HG03066 (cell line): ENCODE measurements at regions not wholly inside any gene's neighbourhood (a gene's known extent, or its start where the extent isn't known, plus 50 kb on each side); places are given as distances from the start of the nearest gene placed in this dataset.
"Not testable (repeated sequence)": the region's sequence is repeated elsewhere in the genome, so short reads cannot be mapped to it uniquely, and the experiment has no call there.

ENCODE experiments used
- ATAC-seq: cut with Tn5 transposase; IDR thresholded peaks from one replicate; pipeline ENCODE4 v1.9.1; 2021; ENCODE audit warnings: low read depth; ENCODE audit not compliant: unreplicated experiment

DNA sequence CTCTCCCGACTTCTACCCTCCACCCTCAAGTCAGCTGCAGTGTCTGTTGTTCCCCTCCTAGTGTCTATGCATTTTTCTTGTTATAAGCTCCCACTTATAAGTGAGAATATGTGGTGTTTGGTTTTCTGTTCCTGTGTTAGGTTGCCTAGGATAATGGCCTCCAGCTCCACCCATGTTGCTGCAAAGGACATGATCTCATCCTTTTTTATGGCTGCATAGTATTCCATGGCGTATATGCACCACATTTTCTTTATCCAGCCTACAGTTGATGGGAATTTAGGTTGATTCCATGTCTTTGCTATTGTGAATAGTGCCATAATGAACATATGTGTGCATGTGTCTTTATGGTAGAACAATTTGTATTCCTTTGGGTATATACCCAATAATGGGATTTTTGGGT, 80.7 kb downstream of the SPTSSA start:
- ATAC-seq, result not testable (repeated sequence)

DNA sequence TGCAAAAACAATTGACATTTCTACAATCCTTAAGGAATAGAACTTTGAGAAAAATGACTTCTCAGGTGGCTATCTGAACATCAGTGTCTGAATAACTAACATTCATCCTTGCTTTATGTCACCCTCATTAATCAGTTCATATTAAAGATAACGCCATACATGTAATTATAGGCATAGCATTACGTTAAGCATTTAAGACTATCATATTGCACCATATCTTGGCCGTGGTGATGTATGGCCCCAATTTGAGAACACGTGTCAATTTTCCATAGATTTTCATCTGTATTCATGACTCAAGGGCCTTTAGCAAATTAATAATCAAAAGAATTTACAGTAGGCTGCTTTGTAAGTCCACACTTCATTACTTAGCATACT, 81.6 kb downstream of the SPTSSA start:
- ATAC-seq, result no peak

DNA sequence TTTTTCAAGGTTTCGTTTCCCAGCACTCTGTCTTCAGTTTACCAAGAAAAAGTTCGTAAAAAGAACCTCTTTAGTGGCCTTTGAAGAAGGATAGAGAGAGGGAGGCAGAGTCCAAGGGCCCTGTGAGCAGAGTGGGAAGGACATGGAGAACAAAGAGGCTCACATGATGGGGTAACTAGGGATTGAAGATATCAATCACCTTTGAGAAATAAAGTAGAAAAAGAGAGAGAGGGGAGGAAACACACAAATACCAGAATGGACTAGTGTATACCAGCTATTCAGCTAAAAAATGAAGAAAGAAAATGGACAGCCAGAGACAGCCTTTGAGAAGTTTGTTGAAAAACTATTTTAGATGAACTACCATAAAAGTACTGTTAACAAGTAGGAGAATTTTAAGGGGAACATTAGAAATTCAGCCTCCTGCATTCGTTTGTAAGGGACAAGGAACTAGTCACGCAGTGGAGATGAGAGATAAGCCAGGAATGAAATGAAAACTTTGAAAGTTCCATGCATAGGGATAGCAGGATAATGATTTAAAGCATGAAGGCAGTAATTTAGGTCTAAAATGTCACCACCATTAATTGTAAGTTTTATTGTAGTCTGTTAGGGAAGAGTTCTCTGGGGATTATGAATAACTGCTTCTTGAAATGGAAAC, 82.1 kb downstream of the SPTSSA start:
- ATAC-seq, result no peak

DNA sequence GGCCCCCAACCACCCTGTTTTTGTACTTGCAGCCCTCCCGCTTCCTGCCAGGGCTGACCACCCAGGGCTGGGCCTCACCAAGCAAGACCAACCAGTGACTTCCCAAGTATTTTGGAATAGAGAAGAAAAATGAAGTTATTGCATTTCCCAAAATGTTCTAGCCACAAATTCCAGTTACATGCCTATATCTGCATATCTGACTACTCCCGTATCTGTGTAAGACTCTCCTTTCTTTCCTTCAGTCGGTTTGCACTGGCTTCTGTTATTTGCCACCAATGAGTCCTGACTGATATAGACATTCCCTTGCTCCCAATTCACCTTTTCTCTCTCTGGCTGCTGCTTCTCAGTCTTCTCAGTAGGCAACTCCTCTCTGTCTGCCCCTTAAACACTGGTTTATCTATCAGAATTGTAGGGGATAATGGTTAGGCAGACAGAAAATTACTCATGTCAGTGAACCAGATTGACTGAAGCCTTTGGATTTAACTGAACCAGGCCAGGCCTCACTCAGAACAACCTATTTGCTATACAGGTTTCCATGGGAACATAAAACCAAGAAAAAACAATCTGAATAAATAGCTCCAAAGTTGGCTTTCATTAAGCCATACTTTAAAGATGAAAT, 85.3 kb downstream of the SPTSSA start:
- no peak for ATAC-seq

DNA sequence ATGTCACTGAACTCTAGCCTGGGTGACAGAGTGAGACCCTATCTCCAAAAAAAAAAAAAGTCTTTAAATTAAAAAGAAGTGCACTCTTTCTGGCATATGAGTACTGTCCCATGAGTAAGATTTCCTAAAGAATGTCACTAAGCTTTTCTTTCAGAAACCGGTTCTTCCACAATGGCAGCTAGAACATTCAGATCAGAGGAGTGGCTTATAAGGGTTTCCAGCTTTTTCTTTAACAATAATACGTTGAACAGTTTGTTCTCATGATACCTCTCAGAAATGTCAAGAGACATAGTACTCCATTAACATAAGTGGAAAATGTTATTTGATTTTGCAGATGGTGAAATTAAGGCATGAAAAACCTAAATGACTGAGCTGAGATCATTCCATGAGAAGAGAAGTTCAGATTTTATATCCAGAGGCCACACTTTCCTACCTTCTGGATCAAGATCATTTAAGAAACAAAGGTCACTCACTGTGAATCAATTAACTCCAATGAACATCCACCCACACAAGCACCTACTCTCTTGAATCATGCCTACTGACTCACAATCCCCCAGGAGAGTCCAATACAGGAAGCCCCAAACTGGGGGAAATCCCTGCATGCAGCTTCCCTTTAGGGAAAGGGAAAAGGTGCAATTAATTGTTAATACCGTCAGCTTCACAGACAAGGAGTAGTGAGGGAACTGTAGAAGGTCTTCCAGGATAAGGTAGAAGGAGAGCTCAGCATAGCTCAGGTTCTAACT, 86.9 kb downstream of the SPTSSA start:
- ATAC-seq, result no peak

DNA sequence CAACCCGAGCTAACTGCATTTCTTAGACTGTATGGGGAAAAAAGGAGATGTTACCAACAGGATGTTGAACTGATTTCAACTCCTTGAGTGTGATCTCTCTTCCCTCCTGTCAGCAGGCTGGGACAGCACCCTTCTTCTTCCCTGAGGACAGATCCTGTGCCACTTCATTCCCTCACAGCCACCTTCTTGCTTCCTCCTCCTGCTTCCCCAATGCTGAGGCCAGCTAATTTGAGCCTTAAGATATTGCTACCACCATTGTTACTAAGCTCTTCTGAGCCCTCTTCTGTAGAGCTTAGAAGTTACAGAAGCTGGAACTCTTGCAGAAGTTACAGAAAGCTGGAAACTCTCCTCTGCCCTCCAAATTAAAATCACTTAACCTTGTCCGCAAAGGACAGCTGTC, 88.8 kb downstream of the SPTSSA start:
- no peak for ATAC-seq

DNA sequence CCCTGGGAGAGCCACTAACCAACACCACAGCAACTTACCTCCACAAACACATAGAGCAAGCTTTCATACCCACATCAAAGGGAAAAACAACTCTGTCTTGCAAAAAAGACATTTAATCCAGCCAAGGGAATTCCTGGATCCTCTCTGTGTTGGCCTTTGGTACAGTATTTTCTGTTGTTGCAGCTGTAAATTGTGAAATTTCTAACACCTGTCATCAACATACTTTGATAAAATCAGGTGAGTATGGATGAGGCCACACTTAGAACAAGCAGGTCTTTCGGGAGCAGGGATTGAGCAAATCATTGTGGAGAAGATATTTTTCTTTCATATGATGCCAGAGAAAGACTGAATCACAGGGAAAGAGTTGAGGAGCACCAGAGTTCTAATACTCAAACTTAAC, 89.3 kb downstream of the SPTSSA start:
- ATAC-seq, result no peak

DNA sequence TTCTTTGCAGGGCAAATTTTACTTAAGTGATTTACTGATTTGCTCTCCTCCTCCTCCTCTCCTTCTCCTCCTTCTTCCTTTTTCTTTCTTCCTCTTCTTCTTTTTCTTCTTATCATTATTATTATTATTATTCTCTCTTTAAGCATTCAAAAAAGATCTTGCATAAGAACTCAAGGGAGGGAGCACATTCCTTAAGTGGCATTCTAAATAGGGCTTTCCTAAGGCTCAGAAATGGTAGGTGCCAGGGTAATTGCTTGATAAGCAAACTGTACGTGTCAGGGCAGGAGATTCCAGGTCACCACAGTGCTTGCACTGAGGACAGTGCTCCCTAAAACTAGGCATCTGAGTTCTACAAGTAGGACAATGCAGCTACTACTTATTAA, 92.4 kb downstream of the SPTSSA start:
- ATAC-seq, result no peak

DNA sequence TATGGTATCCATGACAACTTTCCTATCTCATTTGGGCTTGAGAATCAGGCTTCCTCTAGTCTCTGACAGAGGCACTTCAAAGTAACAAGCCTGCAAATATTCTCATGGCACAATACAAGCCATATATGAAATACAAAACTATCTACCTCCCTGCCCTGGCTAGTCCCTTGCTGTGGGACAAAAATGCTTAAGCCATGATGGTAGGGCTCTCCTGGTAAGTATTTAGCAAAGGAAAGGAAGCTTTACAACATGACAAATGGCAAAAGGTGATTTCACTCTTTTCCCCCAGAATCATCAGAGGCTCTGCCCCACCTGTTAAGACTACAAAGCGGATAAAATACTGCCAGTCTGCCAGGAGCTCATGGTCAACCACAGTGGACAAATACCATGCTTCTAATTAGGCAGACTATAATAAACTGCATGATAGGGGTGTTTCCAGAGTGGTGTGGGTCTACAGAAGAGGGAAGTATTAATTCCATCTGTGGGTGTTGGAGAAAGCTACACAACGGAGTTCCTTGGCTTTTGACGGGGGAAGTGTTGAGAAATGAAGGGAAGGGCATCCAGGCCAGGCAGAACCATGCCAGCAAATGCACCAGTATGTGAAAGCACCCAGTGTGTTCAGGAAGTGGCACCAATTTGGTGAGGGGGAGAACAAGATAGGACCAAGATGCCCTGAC, 92.9 kb downstream of the SPTSSA start:
- no peak for ATAC-seq

DNA sequence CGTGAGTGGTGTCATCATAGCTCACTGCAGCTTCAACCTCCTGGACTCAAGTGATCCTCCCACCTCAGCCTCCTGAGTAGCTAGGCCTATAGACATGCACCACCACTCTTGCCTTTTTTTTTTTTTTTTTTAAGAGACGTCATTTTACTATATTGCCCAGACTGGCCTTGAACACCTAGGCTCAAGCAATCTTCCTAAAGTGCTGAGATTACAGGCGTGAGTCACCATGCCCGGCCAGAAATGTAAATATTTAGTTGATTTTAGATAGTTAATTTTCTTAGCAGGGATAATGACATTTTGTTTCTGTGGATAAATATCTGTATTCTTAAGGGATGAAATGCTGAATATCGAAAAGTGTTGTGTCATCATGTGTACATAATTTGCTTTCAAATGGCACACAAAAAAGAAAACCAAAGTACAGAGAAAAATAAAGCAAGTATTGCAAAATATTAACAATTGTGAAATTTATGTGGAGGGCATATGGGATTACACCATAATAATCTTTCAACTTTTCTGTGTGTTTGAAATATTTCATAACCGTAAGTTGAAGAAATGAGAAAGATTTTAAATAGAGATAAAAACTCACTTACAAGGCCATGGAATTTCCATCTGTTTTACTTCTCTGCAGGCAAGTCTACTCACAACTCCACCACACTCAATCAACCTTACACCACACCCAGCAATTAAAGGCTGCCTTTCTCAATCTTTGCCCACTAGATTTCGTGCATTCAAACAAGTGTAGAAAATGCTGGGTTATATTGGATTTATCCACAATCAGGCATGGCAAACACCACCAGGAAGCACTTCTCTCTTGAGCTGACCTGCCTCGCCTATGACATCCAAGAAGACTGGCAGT, 93.7 kb downstream of the SPTSSA start:
- ATAC-seq, result no peak

DNA sequence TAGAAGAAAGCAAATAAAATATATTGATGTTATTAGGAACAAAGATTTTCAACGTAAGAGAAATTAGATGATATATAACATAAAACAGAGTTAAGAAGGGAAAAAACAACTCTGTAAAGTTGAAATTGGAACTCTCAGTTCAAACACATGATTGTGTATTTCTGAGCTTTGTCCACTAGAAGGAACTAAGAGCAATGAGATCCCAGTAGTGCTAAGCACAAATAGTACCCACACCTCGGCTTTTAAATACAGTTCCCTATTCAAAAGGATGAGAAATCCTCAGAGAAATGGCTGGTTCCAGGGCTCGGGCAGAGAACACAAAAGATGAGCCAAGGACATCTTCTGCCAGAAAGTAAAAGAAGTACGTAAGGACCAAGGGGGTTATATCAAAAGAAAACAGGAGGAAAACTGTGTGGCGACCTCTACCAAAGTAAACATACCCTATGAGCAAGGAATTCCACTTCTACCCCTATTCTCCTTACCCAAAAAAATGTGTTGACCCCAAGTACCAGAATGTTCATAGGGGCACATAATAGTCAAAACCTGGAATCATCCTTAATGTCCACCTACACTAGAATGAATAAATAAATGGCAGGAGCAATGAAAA, 96.6 kb downstream of the SPTSSA start:
- no peak for ATAC-seq

DNA sequence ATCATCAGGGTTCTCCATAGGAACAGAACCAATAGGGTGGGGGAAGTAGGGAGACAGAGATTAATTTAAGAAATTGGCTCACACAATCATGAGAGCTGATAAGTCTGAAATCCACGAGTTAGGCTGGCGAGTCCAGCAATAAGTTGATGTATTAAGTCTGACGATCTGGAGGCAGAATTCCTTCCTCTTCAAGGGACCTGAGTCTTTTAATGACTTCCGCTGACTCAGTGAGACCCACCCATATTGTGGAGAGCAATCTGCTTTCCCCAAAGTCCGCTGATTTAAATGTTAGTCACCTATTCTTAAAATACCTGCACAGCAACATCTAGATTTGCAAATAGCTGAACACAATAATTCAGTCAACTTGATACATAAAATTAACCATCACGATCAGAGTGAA, 97.8 kb downstream of the SPTSSA start:
- ATAC-seq, result no peak

DNA sequence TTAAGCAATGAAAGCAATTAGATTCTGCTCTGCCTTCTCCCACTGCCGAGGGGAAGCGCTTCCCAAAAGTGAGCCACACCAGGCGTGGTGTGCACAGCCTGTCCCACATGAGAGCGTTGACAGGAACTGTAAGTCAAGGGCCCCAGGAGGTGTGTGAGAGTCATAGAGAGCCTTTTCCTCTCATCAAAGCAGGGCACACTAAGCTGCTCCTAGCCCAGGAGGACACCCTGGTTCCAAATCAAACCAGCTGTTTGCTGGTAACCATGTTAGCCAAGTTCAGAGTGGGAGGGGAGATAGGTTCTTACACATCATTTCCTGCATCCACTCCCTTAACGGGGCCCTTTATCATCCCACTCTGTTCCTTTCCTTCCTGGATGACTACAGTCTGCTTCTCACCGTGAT, 98.3 kb downstream of the SPTSSA start:
- ATAC-seq, result no peak

DNA sequence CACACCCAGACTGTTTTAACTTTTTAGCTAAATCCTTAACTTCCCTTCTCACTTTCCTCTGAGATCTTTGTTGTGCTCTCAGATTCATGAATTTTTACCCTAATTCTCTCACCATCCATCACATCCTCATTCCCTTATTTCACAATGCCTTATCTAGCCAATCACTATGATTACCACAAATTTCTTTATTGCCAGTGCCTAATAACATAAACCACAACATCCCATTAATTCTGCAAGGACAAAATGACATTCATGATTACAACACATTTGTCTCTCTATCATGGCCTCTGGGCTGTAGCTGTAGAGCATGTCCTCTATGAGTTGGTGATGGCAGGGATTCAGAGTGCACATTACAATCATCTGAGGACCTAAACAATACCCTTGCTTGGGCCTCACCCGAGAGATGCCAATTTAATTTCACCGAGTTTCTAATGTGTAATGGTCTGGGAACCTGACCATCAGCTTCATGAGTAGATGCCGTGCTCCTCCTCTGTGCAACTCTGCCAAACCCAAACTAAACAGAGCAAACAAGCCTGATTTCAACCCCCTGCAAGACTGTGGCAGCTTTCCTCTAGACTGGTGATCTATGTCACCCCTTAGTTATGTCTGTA, 99.3 kb downstream of the SPTSSA start:
- no peak for ATAC-seq

DNA sequence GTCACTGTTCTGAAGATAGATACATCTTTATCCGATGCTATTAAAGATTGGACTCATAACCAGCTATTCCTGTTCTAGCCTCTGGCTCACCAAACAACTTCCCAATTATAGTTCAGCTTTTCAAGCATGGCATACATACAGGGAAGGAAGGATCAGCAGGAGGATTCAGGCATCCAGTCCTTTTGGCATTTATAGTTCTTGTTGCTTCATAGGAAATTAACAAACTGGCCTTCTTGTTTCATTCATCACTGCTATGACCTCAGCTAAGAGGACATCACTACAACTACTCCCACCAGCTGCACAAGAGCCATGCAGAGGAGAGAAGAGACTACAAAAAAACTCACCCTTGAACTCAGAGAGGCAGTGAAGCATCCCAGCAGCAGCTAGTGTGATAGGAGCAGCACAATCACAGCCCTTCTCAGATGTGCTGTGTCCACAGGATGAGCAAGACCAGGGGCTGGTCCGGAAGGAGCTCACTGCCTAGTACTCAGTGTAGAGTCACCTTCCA, 100.5 kb downstream of the SPTSSA start:
- ATAC-seq, result no peak

DNA sequence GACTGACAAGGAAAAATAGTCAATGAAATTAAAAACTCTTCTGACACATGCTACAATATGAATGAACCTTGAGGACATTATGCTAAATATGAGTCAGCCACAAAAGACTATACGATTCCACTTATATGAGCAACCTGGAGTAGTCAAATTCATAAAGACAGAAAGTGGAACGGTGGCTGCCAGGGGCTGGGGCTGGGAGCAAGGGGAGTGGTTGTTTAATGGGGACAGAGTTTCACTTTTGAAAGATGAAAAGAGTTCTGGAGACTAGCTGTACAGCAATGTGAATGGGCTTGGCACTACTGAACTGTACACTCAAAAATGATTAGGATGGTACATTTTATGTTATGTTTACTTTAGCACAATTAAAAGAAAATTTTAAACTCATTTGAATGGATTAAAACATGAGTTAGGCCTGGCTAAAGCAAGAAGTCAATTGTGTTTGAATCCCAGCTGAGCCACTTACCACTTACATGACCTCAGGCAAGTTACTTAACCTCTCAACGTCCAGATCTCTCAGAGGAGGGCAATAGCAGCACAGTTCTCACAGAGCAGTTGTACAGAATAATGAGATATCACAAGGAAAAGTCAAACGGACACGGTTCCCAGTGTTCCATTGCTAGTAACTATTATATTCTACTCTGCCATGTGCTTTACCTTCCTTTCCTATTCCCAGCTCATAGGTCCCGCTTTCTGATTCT, 102.5 kb downstream of the SPTSSA start:
- no peak for ATAC-seq

DNA sequence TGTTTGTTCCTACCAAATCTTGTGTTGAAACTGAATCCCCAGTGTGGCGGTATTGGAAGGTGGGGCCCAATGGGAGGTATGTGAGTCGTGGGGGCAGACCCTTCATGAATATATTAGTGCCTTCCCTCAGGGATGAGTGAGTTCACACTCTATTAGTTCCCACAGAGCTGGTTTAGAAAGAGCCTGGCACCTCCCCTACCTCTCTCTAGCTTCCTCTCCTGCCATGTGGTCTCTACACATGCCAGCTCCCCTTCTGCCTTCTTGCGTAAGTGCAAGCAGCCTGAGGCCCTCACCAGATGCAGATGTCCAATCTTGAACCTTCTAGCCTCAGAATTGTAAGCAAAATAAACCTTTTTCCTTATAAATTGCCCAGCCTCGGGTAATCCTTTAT, 105.8 kb downstream of the SPTSSA start:
- no peak for ATAC-seq

DNA sequence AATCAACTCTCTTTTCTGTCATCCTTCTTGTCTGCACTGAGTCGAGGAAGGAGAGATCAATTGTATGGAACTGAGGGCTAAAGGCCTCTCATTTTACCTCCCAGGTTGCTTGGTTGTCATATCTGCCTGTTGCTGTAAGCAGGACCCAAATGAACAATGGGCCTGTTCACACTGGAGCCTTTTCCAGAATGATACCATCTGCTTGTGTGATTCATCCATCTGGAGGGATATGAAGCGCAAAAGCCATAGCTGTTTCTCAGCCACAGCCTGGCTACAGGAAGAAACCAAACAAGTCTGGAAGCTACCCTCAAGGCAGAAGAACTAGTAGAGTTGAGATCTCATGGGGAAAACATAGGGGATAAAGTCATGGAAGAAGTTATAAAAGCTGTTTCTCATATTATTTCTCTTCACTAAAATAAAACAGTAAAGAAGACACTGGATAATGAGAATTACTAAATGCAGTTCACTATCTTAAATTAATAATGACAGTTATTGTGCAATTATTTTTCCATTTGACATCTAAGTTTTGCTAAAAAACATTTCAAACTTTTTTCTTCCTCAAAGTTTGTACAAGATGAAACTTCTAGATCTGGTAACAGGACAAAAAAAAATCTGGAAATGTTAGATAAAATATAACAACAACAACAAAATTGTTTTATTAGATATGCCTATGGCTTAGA, 106.3 kb downstream of the SPTSSA start:
- ATAC-seq, result no peak
